ENCODE measurements at regions not wholly inside any gene's neighbourhood (a gene's known extent, or its start where the extent isn't known, plus 50 kb on each side); places are given as distances from the start of the nearest gene placed in this dataset.

- Histone ChIP-seq H3K4me3 (ENCODE audit: low read length) (no peak overlapping the region), H3F3A (ENCODE audit: low read length, unreplicated experiment) (no peaks in the 10 kb centered on the region), H3K27ac (ENCODE audit: low read length) (no peak overlapping the region), H3K9ac (ENCODE audit: low read length) (no peak overlapping the region), H3K9me3 (ENCODE audit: low read length) (no peaks in the 10 kb centered on the region), H3K79me2 (ENCODE audit: low read length) (no peaks in the 10 kb centered on the region), H3K9me2 (replicated peaks; ENCODE audit: low read length) (no peaks in the 10 kb centered on the region), H3K36me3 (ENCODE audit: low read depth, low read length) (no peaks in the 10 kb centered on the region), H3K27me3 (ENCODE audit: low read length) (peaks cover 65% of the 10 kb centered on the region), H3K4me1 (ENCODE audit: insufficient read depth, low read length) (no peaks in the 10 kb centered on the region), H4K20me1 (ENCODE audit: low read length) (no peaks in the 10 kb centered on the region), H2AFZ (ENCODE audit: low read length) (no peak overlapping the region), H3K4me2 (ENCODE audit: low read length) (no peak overlapping the region)
- ATAC-seq (no peak), DNase-seq (no peak)
- ChIA-PET CTCF (no interaction called here), POLR2A (ENCODE audit: unreplicated experiment) (no interaction called here)
- intact Hi-C loops (cut with micrococcal nuclease) = no loop called here
- TF ChIP-seq EZH2phosphoT487 (IDR thresholded peaks at IDR 0.05; ENCODE audit: borderline replicate concordance, low read length) (no peak), CTCF (conservative IDR thresholded peaks at IDR 0.05; ENCODE audit: low read depth, low read length) (no peak), EZH2 (IDR thresholded peaks at IDR 0.05; ENCODE audit: low read length, unreplicated experiment) (no peak)
- no TSS peak for BruUV-seq (replicated peaks)
Observed at GRCh38 chr2:174680221-174680620, 82.6 kb upstream of the WIPF1 start.

- BruUV-seq (replicated peaks) = no TSS peak
- Histone ChIP-seq H3K4me3 (ENCODE audit: low read length) (no peak overlapping the region), H3K27ac (ENCODE audit: low read length) (no peak overlapping the region), H3K27me3 (ENCODE audit: low read length) (peaks cover 49% of the 10 kb centered on the region), H4K20me1 (ENCODE audit: low read length) (no peaks in the 10 kb centered on the region), H3K9ac (ENCODE audit: low read length) (no peak overlapping the region), H3K4me2 (ENCODE audit: low read length) (no peak overlapping the region), H3K79me2 (ENCODE audit: low read length) (no peaks in the 10 kb centered on the region), H3K9me3 (ENCODE audit: low read length) (no peaks in the 10 kb centered on the region), H2AFZ (ENCODE audit: low read length) (no peak overlapping the region), H3K4me1 (ENCODE audit: insufficient read depth, low read length) (no peaks in the 10 kb centered on the region), H3K36me3 (ENCODE audit: low read depth, low read length) (no peaks in the 10 kb centered on the region), H3F3A (ENCODE audit: low read length, unreplicated experiment) (no peaks in the 10 kb centered on the region), H3K9me2 (replicated peaks; ENCODE audit: low read length) (no peaks in the 10 kb centered on the region)
- no peak for TF ChIP-seq EZH2 (IDR thresholded peaks at IDR 0.05; ENCODE audit: low read length, unreplicated experiment)
- TF ChIP-seq CTCF (conservative IDR thresholded peaks at IDR 0.05; ENCODE audit: low read depth, low read length) = no peak
- TF ChIP-seq EZH2phosphoT487 (IDR thresholded peaks at IDR 0.05; ENCODE audit: borderline replicate concordance, low read length) = no peak
- DNase-seq = no peak
- intact Hi-C loops (cut with micrococcal nuclease) = no loop called here
- ChIA-PET POLR2A (ENCODE audit: unreplicated experiment) (no interaction called here), CTCF (no interaction called here)
- ATAC-seq = no peak
Observed at GRCh38 chr2:174678395-174678794, 80.8 kb upstream of the WIPF1 start.

GRCh38 chr2:174675615-174676014 is 78.0 kb upstream of the WIPF1 start:
- Histone ChIP-seq H3K9me3 (ENCODE audit: low read length) (0 out of 2 replicates have a peak, but pooled peaks cover 5% of the 10 kb centered on the region), H3K36me3 (ENCODE audit: low read depth, low read length) (no peaks in the 10 kb centered on the region), H3K27me3 (ENCODE audit: low read length) (peaks cover 26% of the 10 kb centered on the region), H2AFZ (ENCODE audit: low read length) (no peak overlapping the region), H3F3A (ENCODE audit: low read length, unreplicated experiment) (no peaks in the 10 kb centered on the region), H3K9ac (ENCODE audit: low read length) (no peak overlapping the region), H3K27ac (ENCODE audit: low read length) (no peak overlapping the region), H3K9me2 (replicated peaks; ENCODE audit: low read length) (no peaks in the 10 kb centered on the region), H4K20me1 (ENCODE audit: low read length) (no peaks in the 10 kb centered on the region), H3K4me3 (ENCODE audit: low read length) (no peak overlapping the region), H3K4me2 (ENCODE audit: low read length) (no peak overlapping the region), H3K79me2 (ENCODE audit: low read length) (no peaks in the 10 kb centered on the region), H3K4me1 (ENCODE audit: insufficient read depth, low read length) (no peaks in the 10 kb centered on the region)
- BruUV-seq (replicated peaks) = no TSS peak
- no peak for TF ChIP-seq EZH2phosphoT487 (IDR thresholded peaks at IDR 0.05; ENCODE audit: borderline replicate concordance, low read length)
- no peak for TF ChIP-seq EZH2 (IDR thresholded peaks at IDR 0.05; ENCODE audit: low read length, unreplicated experiment)
- TF ChIP-seq CTCF (conservative IDR thresholded peaks at IDR 0.05; ENCODE audit: low read depth, low read length) = no peak
- CTCF ChIA-PET = no interaction called here
- ATAC-seq (no peak), DNase-seq (no peak)
- POLR2A ChIA-PET (ENCODE audit: unreplicated experiment) = no interaction called here
- intact Hi-C loops (cut with micrococcal nuclease) = no loop called here

Data from PC-3 (cell line).